H9 (cell line): ENCODE measurements at regions not wholly inside any gene's neighbourhood (a gene's known extent, or its start where the extent isn't known, plus 50 kb on each side); places are given as distances from the start of the nearest gene placed in this dataset.

Experiments
- DNase-seq: peaks from one replicate; pipeline ENCODE4 v3.0.0-alpha.2; 2017
- H2AFZ ChIP-seq: one replicate; pipeline ENCODE4 v1.6.1; 2013; ENCODE audit warnings: mild to moderate bottlenecking, low read length, control low read depth, moderate library complexity
- H2AK5ac ChIP-seq: 2 replicates; pipeline ENCODE4 v1.6.1; 2013; ENCODE audit warnings: low read length, control low read depth, mixed read lengths; ENCODE audit not compliant: insufficient read length
- H2BK120ac ChIP-seq: one replicate; pipeline ENCODE4 v1.6.1; 2013; ENCODE audit warnings: low read depth, mild to moderate bottlenecking, low read length, control low read depth, inconsistent platforms; ENCODE audit not compliant: poor library complexity, severe bottlenecking
- H2BK12ac ChIP-seq: 2 replicates; pipeline ENCODE4 v1.6.1; 2013; ENCODE audit warnings: low read length, control low read depth, mixed read lengths, low read depth; ENCODE audit not compliant: insufficient read length
- H2BK15ac ChIP-seq: 2 replicates; pipeline ENCODE4 v1.6.1; 2013; ENCODE audit warnings: low read depth, low read length, control low read depth
- H2BK20ac ChIP-seq: one replicate; pipeline ENCODE4 v1.6.1; 2013; ENCODE audit warnings: low read depth, mild to moderate bottlenecking, low read length, control low read depth, inconsistent platforms; ENCODE audit not compliant: poor library complexity, severe bottlenecking
- H2BK5ac ChIP-seq: 2 replicates; pipeline ENCODE4 v1.6.1; 2013; ENCODE audit warnings: low read length, control low read depth, mixed read lengths; ENCODE audit not compliant: insufficient read length
- H3K14ac ChIP-seq: 2 replicates; pipeline ENCODE4 v1.6.1; 2013; ENCODE audit warnings: low read length, control low read depth; ENCODE audit not compliant: insufficient read depth
- H3K18ac ChIP-seq: 2 replicates; pipeline ENCODE4 v1.6.1; 2013; ENCODE audit warnings: low read depth, mild to moderate bottlenecking, mixed read lengths, low read length, control low read depth; ENCODE audit not compliant: insufficient read length
- H3K23ac ChIP-seq: 2 replicates; pipeline ENCODE4 v1.6.1; 2013; ENCODE audit warnings: low read length, control low read depth, mixed read lengths, low read depth; ENCODE audit not compliant: insufficient read length
- H3K23me2 ChIP-seq: 2 replicates; pipeline ENCODE4 v1.6.1; 2013; ENCODE audit warnings: low read depth, mild to moderate bottlenecking, mixed read lengths, low read length, control low read depth; ENCODE audit not compliant: insufficient read length, poor library complexity, severe bottlenecking
- H3K27ac ChIP-seq: 2 replicates; pipeline ENCODE4 v1.5.1; 2013; ENCODE audit warnings: low read length, control low read depth, mixed read lengths, low read depth; ENCODE audit not compliant: insufficient read length
- H3K27me3 ChIP-seq: 2 replicates; pipeline ENCODE4 v1.6.1; 2013; ENCODE audit warnings: low read length, control low read depth, inconsistent platforms; ENCODE audit not compliant: insufficient read depth
- H3K4ac ChIP-seq: 2 replicates; pipeline ENCODE4 v1.6.1; 2013; ENCODE audit warnings: low read depth, mild to moderate bottlenecking, control low read depth, inconsistent platforms, low read length, moderate library complexity
- H3K4me1 ChIP-seq: 2 replicates; pipeline ENCODE4 v1.6.1; 2013; ENCODE audit warnings: low read length, control low read depth, inconsistent platforms; ENCODE audit not compliant: insufficient read depth
- H3K4me2 ChIP-seq: 2 replicates; pipeline ENCODE4 v1.6.1; 2013; ENCODE audit warnings: low read length, control low read depth, mixed read lengths; ENCODE audit not compliant: insufficient read length, insufficient read depth
- H3K56ac ChIP-seq: 2 replicates; pipeline ENCODE4 v1.6.1; 2013; ENCODE audit warnings: low read depth, mild to moderate bottlenecking, mixed read lengths, low read length, control low read depth; ENCODE audit not compliant: insufficient read length
- H3K79me1 ChIP-seq: 2 replicates; pipeline ENCODE4 v1.6.1; 2013; ENCODE audit warnings: low read depth, mild to moderate bottlenecking, moderate library complexity, low read length, control low read depth, inconsistent platforms; ENCODE audit not compliant: insufficient read depth, poor library complexity, severe bottlenecking
- H3K79me2 ChIP-seq: 2 replicates; pipeline ENCODE4 v1.6.1; 2013; ENCODE audit warnings: low read length, control low read depth, inconsistent platforms; ENCODE audit not compliant: insufficient read depth
- H3K9ac ChIP-seq: 2 replicates; pipeline ENCODE4 v1.6.1; 2013; ENCODE audit warnings: low read length, control low read depth, mixed read lengths; ENCODE audit not compliant: insufficient read length; ENCODE audit errors: extremely low read depth
- H3K9me3 ChIP-seq: one replicate; pipeline ENCODE4 v1.6.1; 2013; ENCODE audit warnings: low read depth, low read length, inconsistent platforms; ENCODE audit not compliant: control insufficient read depth
- H3T11ph ChIP-seq: one replicate; pipeline ENCODE4 v1.6.1; 2013; ENCODE audit warnings: mild to moderate bottlenecking, low read length, control low read depth, inconsistent platforms
- H4K20me1 ChIP-seq: one replicate; pipeline ENCODE4 v1.6.1; 2013; ENCODE audit not compliant: control insufficient read depth, insufficient read length, insufficient read depth
- H4K5ac ChIP-seq: 2 replicates; pipeline ENCODE4 v1.6.1; 2013; ENCODE audit warnings: low read depth, mild to moderate bottlenecking, mixed read lengths, low read length, control low read depth; ENCODE audit not compliant: insufficient read length
- H4K8ac ChIP-seq: replicated peaks from 2 replicates; pipeline ENCODE4 v1.6.1; 2013; ENCODE audit warnings: low read length, control low read depth, mixed read lengths, low read depth; ENCODE audit not compliant: insufficient read length
- H4K91ac ChIP-seq: 2 replicates; pipeline ENCODE4 v1.6.1; 2013; ENCODE audit warnings: low read depth, mild to moderate bottlenecking, moderate library complexity, mixed read lengths, low read length, control low read depth; ENCODE audit not compliant: insufficient read length
- H3K27ac Mint-ChIP-seq, 3 experiments: 2 replicates in 2 of 3; 3 replicates in 1 of 3; pipeline ENCODE4 v1.8.0; 2020 to 2021; ENCODE audit warnings: mixed read lengths in 3 of 3, mild to moderate bottlenecking in 1 of 3, moderate library complexity in 1 of 3
- H3K27me3 Mint-ChIP-seq: 2 replicates; pipeline ENCODE4 v1.8.0; 2021; ENCODE audit warnings: low read depth, mild to moderate bottlenecking, moderate library complexity, mixed read lengths
- H3K36me3 Mint-ChIP-seq, 3 experiments: 2 replicates in 2 of 3; 3 replicates in 1 of 3; pipeline ENCODE4 v1.8.0; 2020 to 2021; ENCODE audit warnings: low read depth in 3 of 3, mixed read lengths in 3 of 3; ENCODE audit not compliant: insufficient read depth in 1 of 3
- H3K4me1 Mint-ChIP-seq, 2 experiments: 2 replicates each; pipeline ENCODE4 v1.8.0; 2020; ENCODE audit warnings: mixed read lengths in 2 of 2
- H3K4me3 Mint-ChIP-seq, 2 experiments: 2 replicates in 1 of 2; 3 replicates in 1 of 2; pipeline ENCODE4 v1.8.0; 2020 to 2021; ENCODE audit warnings: mild to moderate bottlenecking in 2 of 2, mixed read lengths in 2 of 2, moderate library complexity in 1 of 2
- H3K9me3 Mint-ChIP-seq, 2 experiments: 2 replicates in 1 of 2; 3 replicates in 1 of 2; pipeline ENCODE4 v1.8.0; 2020; ENCODE audit warnings: mild to moderate bottlenecking in 2 of 2, mixed read lengths in 2 of 2, moderate library complexity in 1 of 2
- CTCF ChIP-seq: fragments of 200-600 bp; sonication (generic); conservative IDR thresholded peaks from 3 replicates; pipeline ENCODE4 v1.8.0; 2021; ENCODE audit warnings: antibody characterized with exemption, mild to moderate bottlenecking
- WGBS: extraction: QIAGEN DNeasy Blood & Tissue Kit; methylation state at CpG from one replicate; pipeline ENCODE4 v1.1.7; 2013; ENCODE audit warnings: missing lambda C conversion rate, low lambda C conversion rate, mixed read lengths; ENCODE audit not compliant: insufficient read length; ENCODE audit errors: extremely low coverage; 5-methylcytosine and 5-hydroxymethylcytosine counted together

- DNase-seq: no peak
- no peak overlapping the region for H3K56ac ChIP-seq
- H4K5ac ChIP-seq: no peak overlapping the region
- no peak overlapping the region for H3K4ac ChIP-seq
- no peak overlapping the region for H3K27ac ChIP-seq
- no peak overlapping the region for H2AK5ac ChIP-seq
- H3K4me2 ChIP-seq: no peak overlapping the region
- H2BK120ac ChIP-seq: no peak overlapping the region
- no peak overlapping the region for H3K9ac ChIP-seq
- no CpG with 5 or more reads among the region's 7 CpGs for WGBS
- H2BK5ac ChIP-seq: no peak overlapping the region
- no peak overlapping the region for H2AFZ ChIP-seq
- Mint-ChIP-seq H3K4me3 (no peak overlapping the region), H3K36me3 (no peaks in the 10 kb centered on the region), H3K9me3 (no peaks in the 10 kb centered on the region; a peak in 2 of 5 replicates), H3K27me3 (no peaks in the 10 kb centered on the region), H3K4me1 (no peaks in the 10 kb centered on the region), H3K27ac (no peak overlapping the region; a peak in 1 of 7 replicates)
- no peak overlapping the region for H2BK20ac ChIP-seq
- H4K20me1 ChIP-seq: no peaks in the 10 kb centered on the region
- no peak overlapping the region for H3K23ac ChIP-seq
- H3K79me2 ChIP-seq: no peaks in the 10 kb centered on the region
- no peak overlapping the region for H3K14ac ChIP-seq
- no peak overlapping the region for H3K18ac ChIP-seq
- no peak overlapping the region for H4K91ac ChIP-seq
- H3K79me1 ChIP-seq: no peaks in the 10 kb centered on the region
- no peaks in the 10 kb centered on the region for H3K27me3 ChIP-seq
- H3T11ph ChIP-seq: no peak overlapping the region
- no peaks in the 10 kb centered on the region for H3K9me3 ChIP-seq
- H2BK15ac ChIP-seq: no peak overlapping the region
- no peak overlapping the region for H4K8ac ChIP-seq
- no peak overlapping the region for H2BK12ac ChIP-seq
- H3K23me2 ChIP-seq: no peaks in the 10 kb centered on the region
- no peak for TF ChIP-seq CTCF
- H3K4me1 ChIP-seq: no peaks in the 10 kb centered on the region
Measured at GRCh38 chr16:82317411-82318167, 147.6 kb upstream of the MPHOSPH6 start.
